ENCODE measurements at regions not wholly inside any gene's neighbourhood (a gene's known extent, or its start where the extent isn't known, plus 50 kb on each side); places are given as distances from the start of the nearest gene placed in this dataset.

GRCh38 chr5:27947088-27947487 lies 908.7 kb upstream of the CDH9 start:
- Histone ChIP-seq H3K4me1 (no peaks in the 10 kb centered on the region), H3K27me3 (no peaks in the 10 kb centered on the region), H3K9me3 (no peaks in the 10 kb centered on the region), H3K36me3 (no peaks in the 10 kb centered on the region), H3K27ac (no peak overlapping the region), H3K4me3 (no peak overlapping the region)
- no peak for DNase-seq (ENCODE audit: low spot score)
- no peak for TF ChIP-seq CTCF (IDR thresholded peaks at IDR 0.05)

GRCh38 chr5:27944471-27944870 lies 906.1 kb upstream of the CDH9 start:
- DNase-seq (ENCODE audit: low spot score) = no peak
- Histone ChIP-seq H3K27me3 (no peaks in the 10 kb centered on the region), H3K4me1 (no peaks in the 10 kb centered on the region), H3K27ac (no peak overlapping the region), H3K4me3 (no peak overlapping the region), H3K9me3 (peaks cover 0 to 3% of the 10 kb centered on the region in 2 donors), H3K36me3 (no peaks in the 10 kb centered on the region)
- TF ChIP-seq CTCF (IDR thresholded peaks at IDR 0.05) = no peak

- no peak overlapping the region for H3K27ac ChIP-seq
- H3K27me3 ChIP-seq = no peaks in the 10 kb centered on the region
- no peaks in the 10 kb centered on the region for H3K4me1 ChIP-seq
- H3K36me3 ChIP-seq = no peaks in the 10 kb centered on the region
- TF ChIP-seq CTCF (IDR thresholded peaks at IDR 0.05) = no peak
- H3K9me3 ChIP-seq = peaks cover 0 to 3% of the 10 kb centered on the region in 2 donors
- no peak for DNase-seq (ENCODE audit: low spot score)
- no peak overlapping the region for H3K4me3 ChIP-seq
These were observed 900.6 kb upstream of the CDH9 start for GRCh38 chr5:27938989-27939388.

GRCh38 chr5:27928060-27928459 lies 889.7 kb upstream of the CDH9 start:
- no peak for TF ChIP-seq CTCF (IDR thresholded peaks at IDR 0.05)
- peaks cover 0 to 3% of the 10 kb centered on the region in 2 donors for H3K9me3 ChIP-seq
- H3K36me3 ChIP-seq = no peaks in the 10 kb centered on the region

GRCh38 chr5:27911216-27911615 lies 872.8 kb upstream of the CDH9 start:
- Histone ChIP-seq H3K4me3 (no peak overlapping the region), H3K27me3 (no peaks in the 10 kb centered on the region), H3K4me1 (no peaks in the 10 kb centered on the region), H3K36me3 (no peaks in the 10 kb centered on the region), H3K27ac (no peak overlapping the region), H3K9me3 (no peaks in the 10 kb centered on the region)
- TF ChIP-seq CTCF (IDR thresholded peaks at IDR 0.05) = no peak
- no peak for DNase-seq (ENCODE audit: low spot score)

More at GRCh38 chr5:27928060-27928459, 889.7 kb upstream of the CDH9 start:
- no peaks in the 10 kb centered on the region for H3K27me3 ChIP-seq
- H3K4me3 ChIP-seq = no peak overlapping the region
- DNase-seq (ENCODE audit: low spot score) = no peak
- H3K27ac ChIP-seq = no peak overlapping the region
- no peaks in the 10 kb centered on the region for H3K4me1 ChIP-seq

GRCh38 chr5:27908341-27908740 lies 870.0 kb upstream of the CDH9 start:
- H3K4me3 ChIP-seq = no peak overlapping the region
- H3K27me3 ChIP-seq = no peaks in the 10 kb centered on the region
- DNase-seq (ENCODE audit: low spot score) = no peak
- no peaks in the 10 kb centered on the region for H3K4me1 ChIP-seq
- no peak for TF ChIP-seq CTCF (IDR thresholded peaks at IDR 0.05)
- no peaks in the 10 kb centered on the region for H3K9me3 ChIP-seq
- H3K36me3 ChIP-seq = no peaks in the 10 kb centered on the region
- no peak overlapping the region for H3K27ac ChIP-seq
